Thyroid gland (tissue), 4 donors: ENCODE measurements at regions not wholly inside any gene's neighbourhood (a gene's known extent, or its start where the extent isn't known, plus 50 kb on each side); places are given as distances from the start of the nearest gene placed in this dataset.

ENCODE experiments used
- DNase-seq, 2 donors: peaks; one replicate each; pipeline ENCODE4 v3.0.0-alpha.2; 2019
- H3K27ac ChIP-seq, 3 donors: fragments of 200-600 bp; sonication (generic); 1 replicate in 2 of 3; 2 replicates in 1 of 3; pipeline ENCODE4 v1.5.1; 2016 to 2019; ENCODE audit warnings: mild to moderate bottlenecking in 1 of 3, moderate library complexity in 1 of 3
- H3K27me3 ChIP-seq: fragments of 200-600 bp; sonication (generic); one replicate; pipeline ENCODE4 v1.5.1; 2019
- H3K36me3 ChIP-seq, 2 donors: fragments of 200-600 bp; sonication (generic); one replicate each; pipeline ENCODE4 v1.5.1; 2016 to 2019
- H3K4me1 ChIP-seq, 2 donors: fragments of 200-600 bp; sonication (generic); one replicate each; pipeline ENCODE4 v1.5.1; 2017 to 2019
- H3K4me3 ChIP-seq, 3 donors: fragments of 200-600 bp; sonication (generic); replicated peaks in 1 of 3; 1 replicate in 2 of 3; 2 replicates in 1 of 3; pipeline ENCODE4 v1.5.1; 2016; ENCODE audit warnings: mild to moderate bottlenecking in 1 of 3
- H3K9me3 ChIP-seq: fragments of 200-600 bp; sonication (generic); one replicate; pipeline ENCODE4 v1.5.1; 2017
- POLR2A ChIP-seq, 2 donors: fragments of 450-650 bp; IDR thresholded peaks; one replicate each; pipeline ENCODE4 v1.6.1; 2017; ENCODE audit warnings: antibody characterized with exemption in 2 of 2, mild to moderate bottlenecking in 2 of 2, moderate library complexity in 1 of 2
- WGBS, 2 donors: methylation state at CpG; one replicate each; pipeline ENCODE4 v1.1.5; 2017; 5-methylcytosine and 5-hydroxymethylcytosine counted together
- intact Hi-C: fragments of 100-400 bp; cut with DNase I; formaldehyde crosslinking; loops from one replicate; pipeline ENCODE4 v1.15.1; 2023
- TF ChIP-seq, protein P1 (sequence below), 6 experiments: fragments of 200-600 bp in 3 of 6; fragments of 450-650 bp in 3 of 6; sonication (generic) in 3 of 6; IDR thresholded peaks; one replicate each; pipeline ENCODE4 v1.5.1; 2016 to 2019; ENCODE audit warnings: antibody characterized with exemption in 6 of 6, mild to moderate bottlenecking in 2 of 6, inconsistent platforms in 1 of 6, moderate library complexity in 1 of 6

DNA sequence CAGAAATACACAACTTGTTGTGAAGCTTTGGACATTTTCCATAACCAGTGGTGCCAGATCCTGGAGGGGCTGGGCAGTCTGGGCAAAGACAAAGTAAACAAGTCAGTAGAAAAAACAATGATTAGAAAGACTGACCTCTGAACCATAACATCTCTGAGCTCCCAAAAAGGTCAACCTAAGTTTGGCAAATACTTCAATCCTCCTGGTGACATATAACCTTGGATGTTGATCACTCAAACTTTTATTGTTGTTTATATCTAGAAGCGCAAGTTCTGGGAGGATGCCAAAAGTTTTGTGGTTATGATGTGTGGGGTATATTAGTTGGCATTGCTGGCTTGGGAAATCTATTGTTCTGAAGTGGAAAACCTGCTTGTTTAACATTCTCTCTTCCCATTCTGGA, 257.7 kb downstream of the DIPK2A start:
- TF ChIP-seq, protein P1, sequence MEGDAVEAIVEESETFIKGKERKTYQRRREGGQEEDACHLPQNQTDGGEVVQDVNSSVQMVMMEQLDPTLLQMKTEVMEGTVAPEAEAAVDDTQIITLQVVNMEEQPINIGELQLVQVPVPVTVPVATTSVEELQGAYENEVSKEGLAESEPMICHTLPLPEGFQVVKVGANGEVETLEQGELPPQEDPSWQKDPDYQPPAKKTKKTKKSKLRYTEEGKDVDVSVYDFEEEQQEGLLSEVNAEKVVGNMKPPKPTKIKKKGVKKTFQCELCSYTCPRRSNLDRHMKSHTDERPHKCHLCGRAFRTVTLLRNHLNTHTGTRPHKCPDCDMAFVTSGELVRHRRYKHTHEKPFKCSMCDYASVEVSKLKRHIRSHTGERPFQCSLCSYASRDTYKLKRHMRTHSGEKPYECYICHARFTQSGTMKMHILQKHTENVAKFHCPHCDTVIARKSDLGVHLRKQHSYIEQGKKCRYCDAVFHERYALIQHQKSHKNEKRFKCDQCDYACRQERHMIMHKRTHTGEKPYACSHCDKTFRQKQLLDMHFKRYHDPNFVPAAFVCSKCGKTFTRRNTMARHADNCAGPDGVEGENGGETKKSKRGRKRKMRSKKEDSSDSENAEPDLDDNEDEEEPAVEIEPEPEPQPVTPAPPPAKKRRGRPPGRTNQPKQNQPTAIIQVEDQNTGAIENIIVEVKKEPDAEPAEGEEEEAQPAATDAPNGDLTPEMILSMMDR (IDR thresholded peaks at IDR 0.05): no peak
- TF ChIP-seq POLR2A (IDR thresholded peaks at IDR 0.05): no peak
- intact Hi-C loops: no loop called here
- no peaks in the 10 kb centered on the region for H3K9me3 ChIP-seq
- 21 to 34% methylated on average over 1 of the region's 1 CpG for WGBS, 2 donors
- H3K27me3 ChIP-seq: no peaks in the 10 kb centered on the region
- no peaks in the 10 kb centered on the region for H3K36me3 ChIP-seq
- DNase-seq: peak; percentile 21 to 37
- no peak overlapping the region for H3K4me3 ChIP-seq
- H3K27ac ChIP-seq: no peak overlapping the region
- peaks cover 0 to 16% of the 10 kb centered on the region in 2 donors for H3K4me1 ChIP-seq

- DNase-seq: no peak
- H3K27ac ChIP-seq: no peak overlapping the region
- intact Hi-C loops: no loop called here
- peaks cover 0 to 16% of the 10 kb centered on the region in 2 donors for H3K4me1 ChIP-seq
- H3K27me3 ChIP-seq: no peaks in the 10 kb centered on the region
- H3K4me3 ChIP-seq: no peak overlapping the region
- H3K9me3 ChIP-seq: no peaks in the 10 kb centered on the region
- TF ChIP-seq, protein P1 (IDR thresholded peaks at IDR 0.05): no peak
- no peak for TF ChIP-seq POLR2A (IDR thresholded peaks at IDR 0.05)
- no peaks in the 10 kb centered on the region for H3K36me3 ChIP-seq
These were observed 258.3 kb downstream of the DIPK2A start for GRCh38 chr3:144229953-144230352.

- no peak for DNase-seq
- intact Hi-C loops: no loop called here
- Histone ChIP-seq H3K4me3 (no peak overlapping the region), H3K27ac (no peak overlapping the region), H3K36me3 (no peaks in the 10 kb centered on the region), H3K27me3 (no peaks in the 10 kb centered on the region), H3K4me1 (peaks cover 4 to 6% of the 10 kb centered on the region in 2 donors), H3K9me3 (no peaks in the 10 kb centered on the region)
- TF ChIP-seq, protein P1 (IDR thresholded peaks at IDR 0.05): no peak
- TF ChIP-seq POLR2A (IDR thresholded peaks at IDR 0.05): no peak
- WGBS, 2 donors: 86 to 90% methylated on average over 2 of the region's 2 CpGs
These were observed 263.9 kb downstream of the DIPK2A start for GRCh38 chr3:144235489-144235888.

DNA sequence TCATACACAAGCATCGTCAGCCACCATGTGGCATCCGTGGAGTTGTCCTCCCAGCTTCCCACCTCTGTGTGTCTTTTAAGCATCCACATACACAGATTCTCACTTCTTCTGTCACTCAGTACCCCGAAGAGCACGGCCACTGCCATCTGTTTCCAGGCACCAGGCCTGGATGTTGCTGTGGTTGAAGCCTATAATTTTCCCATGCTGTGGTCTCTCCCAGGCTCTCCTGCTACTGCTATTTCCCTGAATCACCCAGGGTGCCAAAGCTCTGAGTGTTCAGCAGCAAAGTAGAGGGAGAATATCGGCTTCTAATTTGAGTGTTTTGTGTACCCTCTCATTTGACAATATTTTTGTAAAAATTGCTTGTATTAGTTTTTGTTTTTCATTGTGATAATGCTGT, 265.7 kb downstream of the DIPK2A start:
- DNase-seq: no peak
- WGBS, 2 donors: 92 to 94% methylated on average over 5 of the region's 5 CpGs
- H3K4me1 ChIP-seq: peaks cover 4 to 6% of the 10 kb centered on the region in 2 donors
- no peak overlapping the region for H3K4me3 ChIP-seq
- no peaks in the 10 kb centered on the region for H3K36me3 ChIP-seq
- H3K27me3 ChIP-seq: no peaks in the 10 kb centered on the region
- no peak overlapping the region for H3K27ac ChIP-seq
- TF ChIP-seq, protein P1 (IDR thresholded peaks at IDR 0.05): no peak
- TF ChIP-seq POLR2A (IDR thresholded peaks at IDR 0.05): no peak
- no peaks in the 10 kb centered on the region for H3K9me3 ChIP-seq
- intact Hi-C loops: no loop called here

GRCh38 chr3:144241404-144241803, 269.8 kb downstream of the DIPK2A start:
- Histone ChIP-seq H3K4me3 (no peak overlapping the region), H3K27me3 (no peaks in the 10 kb centered on the region), H3K4me1 (peaks cover 4 to 6% of the 10 kb centered on the region in 2 donors), H3K9me3 (no peaks in the 10 kb centered on the region), H3K27ac (no peak overlapping the region), H3K36me3 (no peaks in the 10 kb centered on the region)
- WGBS, 2 donors: 77 to 87% methylated on average over 4 of the region's 4 CpGs
- intact Hi-C loops: no loop called here
- DNase-seq: no peak
- TF ChIP-seq, protein P1 (IDR thresholded peaks at IDR 0.05): no peak
- no peak for TF ChIP-seq POLR2A (IDR thresholded peaks at IDR 0.05)
